ENCODE measurements at regions not wholly inside any gene's neighbourhood (a gene's known extent, or its start where the extent isn't known, plus 50 kb on each side); places are given as distances from the start of the nearest gene placed in this dataset.
"Not testable (repeated sequence)": the region's sequence is repeated elsewhere in the genome, so short reads cannot be mapped to it uniquely, and the experiment has no call there.

DNA sequence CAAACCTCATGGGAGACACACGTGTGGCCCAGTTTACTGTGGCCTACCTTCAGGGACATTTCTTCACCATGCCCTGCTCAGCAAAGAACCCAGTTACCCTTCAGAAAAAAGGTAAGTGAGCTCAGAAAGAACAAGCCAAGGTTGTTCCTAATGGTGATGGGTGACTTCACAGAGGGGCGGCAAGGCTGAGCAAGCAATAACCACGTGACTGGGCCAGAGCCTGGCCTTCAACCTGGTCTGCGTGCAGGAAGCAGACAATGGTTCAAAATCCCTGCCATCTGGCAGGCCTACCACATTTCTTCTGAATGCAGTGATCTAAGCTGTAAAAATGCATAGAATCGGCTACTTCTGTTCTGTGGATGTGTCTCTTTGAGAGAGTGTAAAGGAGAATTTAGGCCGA is 115.5 kb upstream of the CST7 start:
- FAIRE-seq = no peak
- no peak for DNase-seq (ENCODE audit: low spot score)

- DNase-seq (ENCODE audit: low spot score) (no peak), FAIRE-seq (no peak)
Observed at GRCh38 chr20:24834310-24834709, 114.8 kb upstream of the CST7 start.

- no peak for FAIRE-seq
- no peak for DNase-seq (ENCODE audit: low spot score)
Observed at GRCh38 chr20:24835195-24835594, 113.9 kb upstream of the CST7 start.

GRCh38 chr20:24836041-24836533 is 113.0 kb upstream of the CST7 start:
- DNase-seq (ENCODE audit: low spot score) (no peak), FAIRE-seq (no peak)

GRCh38 chr20:24836661-24837299 is 112.3 kb upstream of the CST7 start:
- DNase-seq (ENCODE audit: low spot score) = no peak
- FAIRE-seq = no peak

- FAIRE-seq (peak; percentile 25), DNase-seq (ENCODE audit: low spot score) (peak; percentile 28)
Observed at GRCh38 chr20:24837781-24838450, 111.2 kb upstream of the CST7 start.

GRCh38 chr20:24838546-24839535 is 110.2 kb upstream of the CST7 start:
- no peak for FAIRE-seq
- peak; percentile 8 for DNase-seq (ENCODE audit: low spot score)

- FAIRE-seq (no peak), DNase-seq (ENCODE audit: low spot score) (no peak)
Observed at GRCh38 chr20:24840121-24840713, 108.9 kb upstream of the CST7 start.

- no peak for FAIRE-seq
Observed at GRCh38 chr20:24842274-24842917, 106.7 kb upstream of the CST7 start.

GRCh38 chr20:24842918-24843715 is 106.0 kb upstream of the CST7 start:
- FAIRE-seq (no peak), DNase-seq (ENCODE audit: low spot score) (no peak)

More at GRCh38 chr20:24842274-24842917, 106.7 kb upstream of the CST7 start:
- no peak for DNase-seq (ENCODE audit: low spot score)

DNA sequence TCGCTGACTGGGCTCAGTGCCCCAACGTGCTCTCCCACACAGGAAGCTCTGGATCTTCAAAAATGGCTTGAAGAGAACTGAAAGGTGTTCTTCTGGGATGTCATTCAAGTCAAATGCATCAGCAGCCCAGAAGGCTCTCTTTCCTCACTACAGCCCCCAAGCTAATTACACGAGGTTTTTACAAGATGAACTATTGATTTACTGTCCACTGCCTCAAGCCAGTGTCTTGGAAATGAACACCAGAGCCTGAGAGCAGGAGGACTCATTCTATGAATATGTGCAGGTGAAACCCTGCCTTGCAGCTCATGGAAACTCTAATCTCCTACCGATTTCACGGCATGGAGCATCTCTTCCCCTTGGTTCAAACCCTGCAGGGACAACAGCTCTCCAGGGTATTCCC is 98.9 kb upstream of the CST7 start:
- no peak for FAIRE-seq
- DNase-seq (ENCODE audit: low spot score) = no peak

DNA sequence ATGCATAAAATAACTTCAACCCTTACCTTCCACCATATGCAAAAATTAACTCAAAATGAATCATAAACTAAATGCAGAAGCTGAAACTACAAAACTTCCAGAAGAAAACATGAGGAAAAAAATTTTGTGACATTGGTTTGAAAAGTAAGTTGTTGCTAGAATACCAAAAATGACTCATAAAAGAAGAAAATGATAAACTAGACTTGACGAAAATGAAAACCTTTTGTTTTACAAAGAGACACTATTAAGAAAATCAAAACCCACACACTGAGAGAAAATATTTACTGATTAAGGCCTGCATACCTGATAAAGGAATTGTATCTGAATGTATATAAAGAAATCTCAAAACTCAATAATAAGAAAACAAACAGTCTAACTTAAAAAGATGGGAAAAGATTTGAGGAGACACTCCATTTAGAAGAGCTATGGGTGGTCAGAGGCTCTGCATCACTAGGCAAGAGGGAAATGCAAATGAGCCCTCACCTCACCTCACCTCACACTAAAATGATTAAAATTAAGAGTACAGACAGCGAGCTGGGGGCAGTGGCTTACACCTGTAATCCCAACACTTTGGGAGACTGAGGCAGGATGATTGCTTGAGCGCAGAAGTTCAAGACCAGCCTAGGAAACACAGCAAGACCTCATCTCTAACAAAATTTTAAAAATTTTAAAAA is 97.6 kb upstream of the CST7 start:
- DNase-seq (ENCODE audit: low spot score) (no peak), FAIRE-seq (no peak)

DNA sequence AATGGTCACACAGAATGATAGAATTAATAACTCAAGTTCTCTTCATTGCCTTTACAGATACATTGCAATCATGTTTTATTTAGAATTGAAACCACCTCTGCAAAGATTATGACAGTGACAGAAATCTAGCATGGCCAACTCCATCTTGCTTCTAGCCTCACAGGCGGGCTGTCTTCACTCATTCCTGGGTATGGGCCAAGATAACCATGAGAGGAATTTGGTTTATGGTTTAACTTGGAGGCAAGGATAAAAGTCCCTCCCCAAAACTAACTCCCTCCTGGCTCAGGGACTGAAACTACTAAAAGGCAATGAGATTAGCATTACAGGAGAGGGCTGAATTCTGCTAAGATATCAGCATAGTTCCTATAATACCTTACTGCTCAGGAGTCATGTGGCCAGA is 95.2 kb upstream of the CST7 start:
- no peak for DNase-seq (ENCODE audit: low spot score)
- FAIRE-seq = no peak

DNA sequence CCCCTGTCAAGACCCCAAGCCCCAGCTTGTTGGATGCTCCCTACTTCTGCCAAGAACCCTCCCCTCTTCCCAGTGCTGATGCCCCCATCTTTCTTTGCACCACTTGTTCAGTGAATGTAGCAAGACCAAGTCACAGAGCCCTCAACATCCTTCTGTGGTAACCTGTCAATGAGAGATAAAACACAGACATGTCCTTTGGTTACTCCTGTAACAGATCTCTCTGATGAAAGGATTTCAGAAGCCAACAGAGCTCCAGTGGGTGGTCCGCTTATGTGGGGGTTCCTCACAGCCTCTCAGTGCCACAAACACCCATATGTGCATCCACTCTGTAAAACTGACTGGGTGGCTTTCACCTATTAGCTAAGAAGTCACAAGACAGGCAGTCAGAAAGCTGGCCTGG is 93.2 kb upstream of the CST7 start:
- FAIRE-seq (no peak), DNase-seq (ENCODE audit: low spot score) (no peak)

GRCh38 chr20:24858500-24858899 is 90.6 kb upstream of the CST7 start:
- not testable (repeated sequence) for FAIRE-seq; DNase-seq (ENCODE audit: low spot score)

- no peak for FAIRE-seq
Observed at GRCh38 chr20:24859539-24859938, 89.5 kb upstream of the CST7 start.

DNA sequence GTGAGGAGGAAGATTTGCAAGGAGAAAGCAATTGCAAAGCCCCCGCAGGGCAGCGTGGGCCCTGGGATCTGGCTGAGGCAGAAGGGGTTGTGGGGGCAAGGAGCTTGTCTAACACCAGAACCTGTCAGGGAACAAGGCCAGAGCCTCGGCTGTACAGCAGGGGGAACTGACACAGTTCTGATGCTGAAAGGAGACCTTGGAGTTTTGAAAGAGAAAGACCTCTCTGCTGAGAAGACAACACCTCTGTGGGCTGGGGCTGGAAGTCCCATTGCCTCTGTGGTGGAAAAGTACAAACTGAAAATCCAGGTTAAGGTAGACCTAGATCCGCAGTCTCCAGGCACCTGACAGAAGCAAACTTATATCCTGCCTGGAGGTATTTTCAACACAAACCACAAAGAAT is 86.9 kb upstream of the CST7 start:
- DNase-seq (ENCODE audit: low spot score) (no peak), FAIRE-seq (no peak)

More at GRCh38 chr20:24859539-24859938, 89.5 kb upstream of the CST7 start:
- no peak for DNase-seq (ENCODE audit: low spot score)

DNA sequence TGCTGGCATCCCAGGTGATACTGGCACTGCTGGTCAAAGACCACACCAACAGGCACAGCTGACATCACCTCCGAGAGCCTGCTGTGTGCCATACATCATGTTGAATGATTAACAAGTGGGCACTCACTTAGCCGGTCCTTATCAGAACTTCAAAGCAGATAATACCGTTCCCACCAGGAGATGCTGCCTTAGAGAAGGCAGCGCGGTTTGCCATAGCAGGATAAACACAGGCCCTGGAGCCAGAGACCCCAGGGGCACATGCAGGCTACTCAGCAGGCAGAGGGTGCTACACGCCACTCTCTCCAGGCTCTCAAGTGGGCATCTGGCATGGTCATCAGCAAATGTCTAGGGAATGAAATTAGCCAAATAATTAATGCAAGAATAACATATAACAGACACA is 86.5 kb upstream of the CST7 start:
- no peak for DNase-seq (ENCODE audit: low spot score)
- no peak for FAIRE-seq

GRCh38 chr20:24863356-24863755 is 85.7 kb upstream of the CST7 start:
- no peak for FAIRE-seq

GRCh38 chr20:24866008-24866407 is 83.1 kb upstream of the CST7 start:
- FAIRE-seq = no peak

More at GRCh38 chr20:24863356-24863755, 85.7 kb upstream of the CST7 start:
- no peak for DNase-seq (ENCODE audit: low spot score)

More at GRCh38 chr20:24866008-24866407, 83.1 kb upstream of the CST7 start:
- DNase-seq (ENCODE audit: low spot score) = no peak

Data from RCC 7860 (cell line).